Activated naive CD4-positive, alpha-beta T cell treated with anti-CD3 and anti-CD28 coated beads, Interleukin-2, amount 50 U/mL, for 72 hours (primary cell): ENCODE measurements at regions not wholly inside any gene's neighbourhood (a gene's known extent, or its start where the extent isn't known, plus 50 kb on each side); places are given as distances from the start of the nearest gene placed in this dataset.

Experiments used
- ATAC-seq, 2 donors: fragments of 150-1000 bp; cut with Tn5 transposase; 2 replicates each; pipeline ENCODE4 v1.10.0; 2021; ENCODE audit warnings: mild to moderate bottlenecking in 2 of 2, moderate library complexity in 2 of 2
- DNase-seq, 2 donors: peaks; one replicate each; pipeline ENCODE4 v3.0.0; 2021 to 2022; ENCODE audit warnings: low spot score in 2 of 2
- H3K27ac Mint-ChIP-seq, 2 donors: one replicate each; pipeline ENCODE4 v1.8.0; 2022; ENCODE audit warnings: mild to moderate bottlenecking in 2 of 2, mixed read lengths in 2 of 2
- H3K36me3 Mint-ChIP-seq, 2 donors: one replicate each; pipeline ENCODE4 v1.8.0; 2022; ENCODE audit warnings: mixed read lengths in 2 of 2
- H3K9me3 Mint-ChIP-seq, 2 donors: one replicate each; pipeline ENCODE4 v1.8.0; 2022; ENCODE audit warnings: mixed read lengths in 2 of 2

DNA sequence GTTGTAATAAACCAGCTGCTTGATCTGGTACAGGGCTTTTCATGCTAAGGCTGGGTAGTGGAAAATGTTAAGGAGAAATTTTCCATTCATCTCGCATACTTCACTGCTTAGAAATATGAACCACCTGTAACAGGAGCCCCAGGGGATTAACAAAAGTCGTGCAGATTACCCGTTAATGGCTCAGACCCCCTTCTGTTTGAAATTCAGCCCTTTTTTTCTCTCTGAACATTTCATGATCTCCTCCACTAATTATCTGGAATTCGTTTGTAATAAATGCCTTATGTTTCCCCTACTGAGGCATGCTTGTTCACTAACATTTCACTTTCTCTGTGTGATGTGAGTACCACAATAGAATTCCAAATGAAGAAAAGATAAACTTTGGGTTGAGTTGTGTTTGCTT is 336.4 kb upstream of the HSF2 start:
- no peaks in the 10 kb centered on the region for H3K9me3 Mint-ChIP-seq
- DNase-seq (no peak), ATAC-seq (no peak)
- H3K27ac Mint-ChIP-seq, result no peak overlapping the region
- no peaks in the 10 kb centered on the region for H3K36me3 Mint-ChIP-seq

DNA sequence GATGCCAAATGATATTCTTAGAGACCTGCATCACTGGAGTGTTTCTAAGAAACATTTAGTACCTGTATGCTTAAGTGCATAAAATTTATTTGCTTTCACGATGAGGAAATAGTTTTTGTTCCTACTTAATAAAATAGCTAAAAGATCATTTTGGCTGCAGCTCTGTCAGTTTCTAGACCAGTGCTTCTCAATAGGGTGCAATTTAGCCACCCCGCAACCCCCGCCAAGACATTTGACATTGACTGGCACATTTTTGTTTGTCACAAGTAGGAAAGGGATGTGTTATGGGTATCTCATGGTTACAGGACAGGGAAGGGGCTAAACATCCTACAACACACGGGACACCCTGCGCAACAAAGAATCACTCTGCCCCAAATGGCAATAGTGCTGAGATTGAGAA is 335.7 kb upstream of the HSF2 start:
- no peaks in the 10 kb centered on the region for H3K36me3 Mint-ChIP-seq
- no peak for DNase-seq
- H3K27ac Mint-ChIP-seq, result no peak overlapping the region
- H3K9me3 Mint-ChIP-seq, result no peaks in the 10 kb centered on the region
- ATAC-seq, result no peak

DNA sequence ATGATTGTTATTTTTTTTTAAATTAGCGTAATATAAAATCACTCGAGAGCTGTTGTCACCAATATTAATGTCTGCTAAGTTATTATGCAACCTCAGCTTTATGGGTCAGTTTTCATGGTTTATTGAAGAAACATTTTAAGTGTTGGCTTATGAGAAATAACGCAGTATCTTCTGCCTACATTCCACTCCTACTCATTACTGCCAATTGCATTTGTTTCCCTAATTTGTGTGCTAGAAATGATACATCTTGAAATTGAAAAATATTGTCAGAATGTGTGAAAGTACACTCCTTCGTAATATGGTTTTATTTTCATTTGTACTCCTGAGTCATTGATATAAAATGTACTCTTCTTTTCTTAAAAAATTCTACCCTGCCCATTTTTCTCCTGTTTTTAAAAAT is 333.3 kb upstream of the HSF2 start:
- no peaks in the 10 kb centered on the region for H3K36me3 Mint-ChIP-seq
- no peak for ATAC-seq
- no peak for DNase-seq
- H3K9me3 Mint-ChIP-seq, result no peaks in the 10 kb centered on the region
- no peak overlapping the region for H3K27ac Mint-ChIP-seq

DNA sequence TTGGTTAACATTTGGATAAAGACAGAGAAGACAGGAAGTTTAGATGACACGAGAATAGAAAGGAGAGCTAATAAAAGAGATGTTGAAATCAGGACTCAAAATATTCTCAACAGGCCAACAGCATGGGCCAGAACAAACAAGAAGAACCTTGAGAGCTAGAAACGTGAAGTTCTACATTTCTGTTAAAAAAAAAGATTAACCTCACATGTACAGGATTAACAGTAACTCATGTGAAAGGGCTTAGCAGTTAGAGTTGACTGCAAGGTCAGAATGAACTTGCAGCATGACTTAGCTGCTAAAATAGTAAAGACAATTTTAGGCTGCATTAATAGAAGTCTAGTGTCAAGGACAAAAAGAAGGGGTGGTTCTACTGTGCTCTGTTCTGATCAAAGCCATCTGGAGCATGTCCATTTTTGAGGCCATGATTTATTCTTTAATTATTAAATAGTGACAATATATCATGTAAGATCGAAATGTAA is 331.1 kb upstream of the HSF2 start:
- Mint-ChIP-seq H3K27ac (no peak overlapping the region), H3K9me3 (no peaks in the 10 kb centered on the region), H3K36me3 (no peaks in the 10 kb centered on the region)
- DNase-seq (no peak), ATAC-seq (no peak)

DNA sequence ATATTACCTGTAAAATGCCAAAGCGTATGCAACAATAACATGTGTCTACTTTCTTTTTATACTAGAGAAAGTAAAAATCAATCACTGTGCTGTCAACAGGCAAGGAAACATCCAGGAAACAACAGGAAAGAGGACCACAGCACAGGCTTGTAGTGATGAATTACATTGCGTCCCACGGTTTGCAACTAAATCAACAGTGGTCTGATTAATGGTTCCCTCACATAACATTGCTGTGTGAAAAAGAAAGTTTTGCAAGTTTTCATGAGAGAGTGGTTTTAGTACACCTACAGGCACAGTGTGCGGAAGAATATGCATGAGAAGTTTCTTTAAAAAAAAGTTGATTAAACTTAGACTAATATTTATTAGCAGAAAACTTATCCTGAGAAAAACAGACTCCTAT is 329.5 kb upstream of the HSF2 start:
- no peaks in the 10 kb centered on the region for H3K36me3 Mint-ChIP-seq
- no peak for DNase-seq
- no peak for ATAC-seq
- H3K27ac Mint-ChIP-seq, result no peak overlapping the region
- H3K9me3 Mint-ChIP-seq, result no peaks in the 10 kb centered on the region

DNA sequence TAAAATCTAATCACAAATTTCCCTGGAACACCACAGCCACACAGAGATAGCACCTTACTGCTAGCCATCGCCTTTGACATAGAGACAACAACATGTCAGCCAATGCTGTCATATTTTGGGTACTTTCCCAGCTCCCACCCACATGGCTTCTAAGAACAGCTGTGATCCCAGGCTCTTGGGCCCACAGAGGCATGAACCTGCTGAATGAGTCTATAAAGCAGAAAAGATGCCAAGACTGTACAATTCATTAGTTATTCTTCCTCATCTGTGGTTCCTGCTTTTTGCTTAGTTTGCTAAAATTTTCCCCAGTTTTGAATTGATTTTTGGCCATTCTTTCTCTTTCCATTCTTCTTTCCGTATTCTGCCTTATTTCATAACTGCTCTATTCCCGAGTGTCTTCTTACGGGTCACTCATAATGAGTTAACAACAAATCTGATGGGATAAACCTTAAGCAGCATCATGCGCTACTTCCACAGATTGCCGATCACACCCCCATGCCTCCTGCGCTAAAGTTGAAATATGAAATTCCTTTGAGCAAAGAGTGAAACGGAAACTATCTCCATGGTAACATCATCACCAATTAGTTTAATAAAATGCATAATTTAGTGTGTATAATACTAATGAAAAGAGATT is 327.3 kb upstream of the HSF2 start:
- peak overlapping the region in 1 of 2 donors; percentile 45 for H3K27ac Mint-ChIP-seq
- no peaks in the 10 kb centered on the region for H3K36me3 Mint-ChIP-seq
- H3K9me3 Mint-ChIP-seq, result no peaks in the 10 kb centered on the region
- DNase-seq (no peak), ATAC-seq (no peak)

DNA sequence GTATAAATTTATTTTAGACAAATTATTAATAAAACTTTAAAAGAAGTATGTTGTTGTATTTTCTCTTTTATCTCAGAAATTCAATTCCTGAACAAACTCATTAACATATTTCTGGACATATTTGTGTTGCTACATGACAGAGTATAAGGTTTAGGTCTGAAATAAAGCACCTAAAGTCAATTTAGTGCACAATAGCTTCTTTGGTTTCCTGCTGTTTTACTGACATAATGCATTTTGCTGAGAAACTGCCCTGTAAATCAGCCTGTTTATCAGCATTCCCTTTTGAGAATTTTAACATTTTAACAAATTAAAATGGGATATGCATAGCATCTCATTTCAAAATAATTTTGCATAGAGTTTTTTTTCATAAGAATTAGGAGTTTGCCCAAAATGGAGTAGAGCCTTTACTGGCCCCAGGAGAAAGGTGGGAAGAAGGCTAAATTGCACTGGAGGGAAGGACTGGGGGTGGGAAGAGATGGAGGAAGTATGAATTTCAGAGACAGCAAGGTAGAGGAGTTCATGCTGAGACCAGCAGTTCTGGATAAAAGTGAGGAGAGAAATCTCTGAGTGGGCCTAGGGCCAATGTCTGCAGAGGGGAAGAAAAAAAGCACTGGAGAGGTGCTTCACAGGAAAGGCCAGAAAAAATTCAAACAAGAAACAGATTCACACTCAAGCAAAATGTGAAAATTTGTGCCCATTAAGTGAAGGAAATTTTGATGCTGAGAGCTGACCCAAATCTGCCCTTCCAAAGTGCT is 324.2 kb upstream of the HSF2 start:
- no peak for DNase-seq
- no peak overlapping the region for H3K27ac Mint-ChIP-seq
- H3K36me3 Mint-ChIP-seq, result no peaks in the 10 kb centered on the region
- H3K9me3 Mint-ChIP-seq, result no peaks in the 10 kb centered on the region
- ATAC-seq, result no peak

DNA sequence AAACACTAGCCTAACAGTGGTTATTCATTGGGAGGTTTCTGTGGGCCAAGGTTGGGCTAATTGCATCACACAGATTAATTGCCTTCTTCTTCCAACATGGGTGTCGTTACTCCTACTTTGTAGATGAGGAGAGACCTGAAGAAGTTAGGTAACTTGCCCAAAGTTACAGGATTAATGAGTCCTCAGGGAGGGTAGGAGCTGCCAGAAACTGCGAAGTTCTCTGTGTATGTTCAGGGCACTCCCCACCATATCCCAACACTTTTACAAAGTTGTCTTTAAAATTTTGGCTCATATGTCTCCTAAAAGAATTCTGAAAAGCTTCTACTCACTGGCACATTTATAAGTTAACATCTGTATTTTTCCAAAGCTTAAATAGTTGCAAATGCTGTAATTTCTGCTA is 323.5 kb upstream of the HSF2 start:
- no peak overlapping the region for H3K27ac Mint-ChIP-seq
- ATAC-seq, result no peak
- no peaks in the 10 kb centered on the region for H3K36me3 Mint-ChIP-seq
- H3K9me3 Mint-ChIP-seq, result no peaks in the 10 kb centered on the region
- DNase-seq, result no peak

DNA sequence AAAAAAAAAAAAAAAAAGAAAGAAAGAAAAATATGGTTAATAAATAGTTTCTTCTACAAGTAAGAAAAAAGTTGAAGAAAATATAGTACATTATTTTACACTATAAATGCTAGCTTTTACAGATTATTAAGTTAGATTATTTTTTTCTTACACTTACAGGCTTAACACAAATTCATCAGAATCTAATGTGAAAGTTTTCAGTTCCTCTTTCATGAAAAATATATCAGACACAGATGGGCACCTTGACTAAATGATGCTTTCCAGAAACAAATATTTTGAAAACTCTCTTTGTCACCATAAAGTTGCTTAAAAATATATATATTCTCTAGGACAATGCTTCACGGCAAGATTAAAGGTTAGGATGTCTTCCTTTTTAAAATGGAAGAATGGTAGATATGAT is 321.8 kb upstream of the HSF2 start:
- DNase-seq, result no peak
- Mint-ChIP-seq H3K36me3 (no peaks in the 10 kb centered on the region), H3K27ac (no peak overlapping the region), H3K9me3 (no peaks in the 10 kb centered on the region)
- ATAC-seq, result no peak

DNA sequence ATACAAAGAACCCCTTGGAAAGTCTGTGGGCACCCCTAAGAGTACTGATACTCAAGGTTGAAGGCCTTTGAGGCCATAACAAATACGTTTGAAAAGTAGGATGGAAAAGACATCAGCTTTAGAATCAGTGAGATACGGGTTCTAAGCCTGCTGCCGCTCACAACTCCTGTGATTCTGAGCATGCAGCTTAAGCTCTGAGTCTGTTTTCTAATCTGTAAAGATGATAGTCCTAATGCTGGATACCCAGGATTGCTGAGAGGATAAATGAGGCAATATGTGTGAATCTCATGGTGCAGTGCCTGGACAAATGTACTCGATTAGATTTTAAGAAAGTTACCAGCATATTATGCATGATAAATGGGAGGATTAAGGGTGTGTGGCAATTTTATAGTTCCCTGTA is 321.0 kb upstream of the HSF2 start:
- Mint-ChIP-seq H3K9me3 (no peaks in the 10 kb centered on the region), H3K27ac (no peak overlapping the region), H3K36me3 (no peaks in the 10 kb centered on the region)
- DNase-seq, result no peak
- ATAC-seq, result no peak

DNA sequence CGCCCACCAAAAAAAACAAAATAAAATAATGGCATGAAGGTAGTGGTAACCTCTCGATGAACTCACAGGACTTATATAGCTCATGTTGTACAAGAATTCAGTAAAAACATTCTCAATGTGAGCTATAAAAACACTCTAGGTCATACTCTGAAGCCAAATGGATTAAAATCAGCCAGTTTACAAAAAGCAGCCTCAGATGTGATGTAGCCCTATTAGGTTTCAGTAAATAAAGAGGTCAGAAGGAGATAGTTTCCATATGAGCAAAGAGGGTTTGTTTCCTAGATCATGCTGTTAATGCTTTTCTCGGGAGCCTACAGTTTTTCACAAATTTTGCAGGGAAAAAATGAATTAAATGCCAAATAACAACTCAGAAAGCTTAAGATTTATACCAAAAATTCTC is 319.5 kb upstream of the HSF2 start:
- Mint-ChIP-seq H3K36me3 (no peaks in the 10 kb centered on the region), H3K27ac (no peak overlapping the region), H3K9me3 (no peaks in the 10 kb centered on the region)
- ATAC-seq (no peak), DNase-seq (no peak)

DNA sequence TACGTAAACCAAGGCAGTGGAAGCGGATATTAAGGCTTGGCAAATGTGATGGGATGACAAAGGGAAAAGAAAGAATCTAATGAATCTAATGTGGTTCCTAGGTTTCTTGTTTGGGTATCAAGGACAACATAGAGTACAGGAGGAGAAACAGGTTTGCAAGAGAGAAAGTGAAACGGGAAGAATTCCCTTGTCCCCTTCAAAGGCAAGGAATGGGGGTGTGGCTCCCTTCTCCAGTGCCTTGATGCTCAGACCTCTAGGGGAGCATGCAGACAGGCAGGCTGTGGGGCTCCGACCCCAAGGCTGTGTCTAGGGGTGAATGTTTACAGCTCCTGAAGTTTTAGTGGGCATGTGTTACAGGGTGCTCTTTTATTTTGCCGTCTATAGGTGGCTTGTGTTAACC is 317.5 kb upstream of the HSF2 start:
- no peaks in the 10 kb centered on the region for H3K9me3 Mint-ChIP-seq
- H3K27ac Mint-ChIP-seq, result no peak overlapping the region
- ATAC-seq, result no peak
- H3K36me3 Mint-ChIP-seq, result no peaks in the 10 kb centered on the region
- no peak for DNase-seq

DNA sequence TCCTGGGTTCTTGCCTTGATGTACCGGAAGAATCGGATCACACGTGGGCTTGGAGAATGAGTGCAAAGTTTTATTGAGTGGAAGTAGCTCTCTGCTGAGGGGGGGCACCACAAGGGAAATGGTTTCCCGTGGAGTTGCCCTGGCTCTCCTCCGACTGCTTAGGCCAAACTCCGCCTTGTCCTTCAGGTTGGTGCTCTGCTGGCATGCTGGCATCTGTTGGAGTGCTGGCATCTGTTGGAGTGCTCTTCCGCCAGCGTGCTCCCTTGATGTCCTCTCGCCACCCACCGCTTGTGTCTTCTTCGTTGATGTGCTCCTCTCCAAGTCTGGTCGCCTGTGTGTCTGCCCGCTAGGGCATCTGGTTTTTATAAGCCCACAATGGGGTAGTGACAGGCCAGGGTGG is 317.1 kb upstream of the HSF2 start:
- no peaks in the 10 kb centered on the region for H3K36me3 Mint-ChIP-seq
- DNase-seq, result no peak
- no peak overlapping the region for H3K27ac Mint-ChIP-seq
- ATAC-seq, result no peak
- no peaks in the 10 kb centered on the region for H3K9me3 Mint-ChIP-seq

DNA sequence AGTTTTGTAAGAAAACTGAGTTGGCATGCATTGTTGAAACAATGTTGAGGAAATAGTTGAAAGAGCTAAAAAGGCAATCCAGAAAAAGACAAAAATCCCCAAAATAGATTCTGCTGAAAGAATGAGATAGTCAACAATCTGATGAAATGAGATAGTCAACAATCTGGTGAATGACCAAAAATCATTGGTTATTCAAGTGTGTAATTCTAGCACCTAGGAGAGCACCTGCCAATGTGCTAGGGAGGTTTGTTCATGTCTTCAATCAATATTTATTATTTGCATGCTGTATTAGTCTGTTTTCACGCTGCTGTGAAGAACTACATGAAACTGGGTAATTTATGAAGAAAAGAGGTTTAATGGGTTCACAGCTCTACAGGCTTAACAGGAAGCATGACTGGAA is 307.1 kb upstream of the HSF2 start:
- no peaks in the 10 kb centered on the region for H3K9me3 Mint-ChIP-seq
- no peaks in the 10 kb centered on the region for H3K36me3 Mint-ChIP-seq
- DNase-seq (no peak), ATAC-seq (no peak)
- no peak overlapping the region for H3K27ac Mint-ChIP-seq

DNA sequence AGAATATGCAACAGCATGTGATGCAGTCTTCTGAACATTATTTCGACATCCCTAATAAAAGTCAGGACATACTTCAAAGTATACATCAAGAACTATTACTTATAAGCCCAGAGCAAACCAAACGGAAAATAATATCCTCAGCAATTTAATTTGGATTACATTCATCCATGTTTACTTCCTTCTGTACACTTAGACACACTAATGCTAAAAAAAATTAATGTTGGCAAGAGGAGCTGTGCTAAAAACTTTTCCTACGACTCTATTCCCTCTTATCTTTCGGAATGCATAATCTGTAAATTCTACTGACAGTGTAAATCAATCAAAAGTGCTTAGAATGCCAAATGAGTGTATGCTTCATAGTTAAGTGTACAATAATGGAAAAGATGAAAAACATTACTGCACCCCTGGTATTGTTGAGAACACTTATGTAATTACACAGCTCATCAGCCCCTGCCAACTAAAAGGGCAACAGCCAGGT is 301.2 kb upstream of the HSF2 start:
- DNase-seq (no peak), ATAC-seq (no peak)
- Mint-ChIP-seq H3K9me3 (peaks cover 6 to 7% of the 10 kb centered on the region in 2 donors), H3K36me3 (no peaks in the 10 kb centered on the region), H3K27ac (no peak overlapping the region)

DNA sequence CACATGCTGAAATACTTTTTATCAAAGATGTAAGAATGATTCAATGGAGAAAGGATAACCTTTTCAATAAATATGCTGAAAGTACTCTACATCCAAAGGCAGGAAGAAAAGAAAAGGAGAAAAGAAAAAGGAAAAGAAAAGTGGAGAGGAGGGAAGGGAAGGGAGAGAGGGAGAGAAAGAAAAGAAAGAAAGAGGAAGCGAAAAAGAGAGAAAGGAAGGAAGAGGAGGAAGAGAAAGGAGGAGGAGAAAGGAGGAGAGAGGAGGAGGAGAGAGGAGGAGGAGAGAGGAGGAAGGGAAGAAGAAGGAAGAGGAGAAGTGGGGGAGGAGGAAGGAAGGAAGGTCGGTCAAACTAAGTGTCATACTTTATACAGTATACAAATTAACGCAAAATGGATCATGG is 297.4 kb upstream of the HSF2 start:
- Mint-ChIP-seq H3K9me3 (peaks cover 6 to 7% of the 10 kb centered on the region in 2 donors), H3K36me3 (no peaks in the 10 kb centered on the region), H3K27ac (no peak overlapping the region)
- DNase-seq (no peak), ATAC-seq (no peak)

DNA sequence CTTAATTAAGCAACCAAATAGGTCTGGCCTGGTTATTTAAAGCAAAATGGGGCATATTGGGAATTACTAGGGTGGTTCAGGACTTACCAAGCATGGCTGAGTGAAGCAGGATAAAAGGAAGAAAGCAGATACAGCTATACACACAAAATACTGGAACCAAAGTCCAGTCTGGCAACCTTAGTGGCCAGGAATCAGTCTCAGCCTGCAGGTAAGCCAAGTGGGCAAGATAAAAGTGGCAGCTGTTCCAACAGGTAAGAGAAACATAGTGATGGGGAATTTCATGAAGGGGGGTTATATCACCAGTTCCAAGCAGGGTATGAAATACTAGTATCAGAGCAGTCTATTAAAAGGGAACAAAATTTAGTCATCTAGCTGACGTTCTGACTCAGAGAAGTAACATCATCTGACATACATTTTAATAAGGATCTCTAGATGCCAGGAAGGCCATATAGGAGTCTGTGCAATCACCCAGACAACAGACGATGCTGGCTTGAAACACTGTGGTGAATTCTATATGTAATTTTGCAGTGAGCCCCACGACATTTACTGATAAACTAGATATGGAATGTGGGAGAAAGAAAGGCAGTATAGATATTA is 292.1 kb upstream of the HSF2 start:
- DNase-seq (no peak), ATAC-seq (no peak)
- no peaks in the 10 kb centered on the region for H3K36me3 Mint-ChIP-seq
- H3K9me3 Mint-ChIP-seq, result no peaks in the 10 kb centered on the region
- no peak overlapping the region for H3K27ac Mint-ChIP-seq

DNA sequence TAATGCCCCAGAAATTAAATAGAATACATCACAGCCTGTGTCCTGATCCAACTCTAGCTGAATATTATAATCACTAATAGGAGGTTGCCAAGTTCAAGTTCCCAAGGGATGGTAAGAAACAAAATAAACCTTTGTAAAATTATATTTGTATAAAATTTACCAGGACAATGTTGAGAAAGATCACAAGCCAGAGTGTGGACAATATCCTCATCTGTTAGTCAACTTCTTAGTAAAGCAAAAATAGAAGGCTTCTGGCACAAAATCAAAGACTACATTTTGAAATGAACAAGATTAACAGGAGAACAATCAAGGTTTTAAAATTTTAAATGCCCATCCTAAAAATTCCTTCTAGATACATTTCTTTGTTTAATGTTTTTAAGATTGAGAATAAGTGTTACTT is 290.4 kb upstream of the HSF2 start:
- Mint-ChIP-seq H3K9me3 (no peaks in the 10 kb centered on the region), H3K27ac (no peak overlapping the region), H3K36me3 (no peaks in the 10 kb centered on the region)
- ATAC-seq, result no peak
- no peak for DNase-seq
